GM06990 (cell line): ENCODE measurements at regions not wholly inside any gene's neighbourhood (a gene's known extent, or its start where the extent isn't known, plus 50 kb on each side); places are given as distances from the start of the nearest gene placed in this dataset.
A peak's percentile ranks its signal among the peaks of the same experiment; 100 is the strongest.

Experiments used
- DNase-seq: peaks from one replicate; pipeline ENCODE4 v3.0.0-alpha.2; 2011; ENCODE audit not compliant: insufficient read length; ENCODE audit errors: extremely low read depth
- H3K27me3 ChIP-seq: replicated peaks from 2 replicates; pipeline ENCODE4 v1.6.0; 2011; ENCODE audit warnings: low read length; ENCODE audit not compliant: control insufficient read depth, insufficient read depth
- H3K36me3 ChIP-seq: 2 replicates; pipeline ENCODE4 v1.5.1; 2011; ENCODE audit warnings: low read length; ENCODE audit not compliant: control insufficient read depth, insufficient read depth
- H3K4me3 ChIP-seq: replicated peaks from 2 replicates; pipeline ENCODE4 v1.5.1; 2011; ENCODE audit warnings: low read depth, mild to moderate bottlenecking, control low read depth, low read length
- CTCF ChIP-seq: IDR thresholded peaks from 2 replicates; pipeline ENCODE4 v1.5.1; 2011; ENCODE audit warnings: low read length, control low read depth, mild to moderate bottlenecking, inconsistent platforms; ENCODE audit not compliant: insufficient read depth, poor library complexity, severe bottlenecking

- H3K27me3 ChIP-seq = no peaks in the 10 kb centered on the region
- DNase-seq = no peak
Observed at GRCh38 chr11:69240332-69241074, 53.5 kb upstream of the MYEOV start.

DNA sequence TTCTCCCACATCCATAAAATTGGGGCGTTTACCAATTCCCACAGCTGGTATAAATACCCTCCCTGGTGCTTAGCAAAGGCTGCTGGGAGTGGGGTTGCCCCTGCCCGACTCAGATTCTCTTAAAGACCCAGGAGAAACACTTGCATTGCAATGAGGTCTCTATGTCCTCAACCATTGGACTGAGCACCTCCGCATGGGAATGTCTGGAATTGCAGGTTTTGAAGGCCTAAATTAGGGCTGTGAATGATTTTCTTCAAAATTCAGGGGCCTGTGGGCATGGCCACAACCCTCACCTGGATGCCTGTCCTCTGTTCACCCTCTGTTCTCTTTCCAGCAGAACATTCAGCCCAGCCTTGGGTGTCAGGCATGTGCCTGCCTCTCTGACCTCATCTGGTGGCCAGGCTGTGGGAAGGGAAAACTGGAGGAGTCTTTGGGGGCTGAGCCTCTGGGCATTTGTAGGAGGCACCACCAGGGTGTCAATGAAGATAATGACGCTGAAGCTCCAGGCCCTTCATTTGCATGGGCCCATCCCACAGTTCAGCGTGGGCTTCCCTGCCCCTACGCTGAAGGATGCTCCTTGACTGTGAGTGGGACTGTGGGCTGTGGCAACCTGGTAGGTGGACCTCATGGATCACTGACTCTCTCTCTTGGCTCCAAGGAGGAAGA is 52.7 kb upstream of the MYEOV start:
- DNase-seq = no peak
- Histone ChIP-seq H3K36me3 (no peaks in the 10 kb centered on the region), H3K27me3 (no peaks in the 10 kb centered on the region), H3K4me3 (no peak overlapping the region)
- no peak for TF ChIP-seq CTCF

More at GRCh38 chr11:69240332-69241074, 53.5 kb upstream of the MYEOV start:
- TF ChIP-seq CTCF = peak; percentile 53
- no peaks in the 10 kb centered on the region for H3K36me3 ChIP-seq
- H3K4me3 ChIP-seq = no peak overlapping the region

- Histone ChIP-seq H3K27me3 (no peaks in the 10 kb centered on the region), H3K4me3 (no peak overlapping the region), H3K36me3 (no peaks in the 10 kb centered on the region)
- TF ChIP-seq CTCF = no peak
- DNase-seq = no peak
Observed at GRCh38 chr11:69241844-69242243, 52.1 kb upstream of the MYEOV start.

DNA sequence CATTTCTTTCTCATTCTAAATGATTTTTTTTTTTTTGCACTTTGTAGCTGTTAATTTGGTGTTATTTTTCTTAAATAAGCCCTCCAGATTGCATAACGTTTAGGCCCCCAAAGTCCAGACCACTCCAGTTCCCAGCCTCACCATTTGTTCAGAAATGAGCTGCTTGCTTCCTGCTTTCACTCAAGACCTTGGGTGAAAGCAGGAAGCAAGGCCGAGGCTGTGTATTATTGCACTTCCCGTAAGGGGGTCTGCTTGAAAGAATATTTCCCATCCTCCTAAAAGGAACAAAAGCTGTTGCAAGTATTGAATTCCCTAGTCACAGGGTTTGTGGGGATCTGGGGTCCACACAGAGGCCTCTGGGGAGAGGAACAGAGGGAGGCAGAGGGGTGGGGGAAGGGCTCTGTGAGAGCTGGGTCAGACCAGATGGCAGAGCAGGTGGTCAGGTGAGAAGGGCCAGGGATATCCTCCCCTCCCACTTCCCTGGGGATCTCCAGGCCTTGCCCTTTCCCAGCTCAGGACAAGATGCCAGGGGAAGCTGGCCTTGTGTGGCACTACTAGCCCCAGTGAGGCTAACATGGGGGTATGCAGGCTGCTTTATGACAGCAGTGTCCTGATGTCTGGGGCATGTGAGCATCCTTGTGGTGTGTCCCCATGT is 51.6 kb upstream of the MYEOV start:
- Histone ChIP-seq H3K4me3 (no peak overlapping the region), H3K27me3 (no peaks in the 10 kb centered on the region), H3K36me3 (no peaks in the 10 kb centered on the region)
- no peak for DNase-seq
- no peak for TF ChIP-seq CTCF

DNA sequence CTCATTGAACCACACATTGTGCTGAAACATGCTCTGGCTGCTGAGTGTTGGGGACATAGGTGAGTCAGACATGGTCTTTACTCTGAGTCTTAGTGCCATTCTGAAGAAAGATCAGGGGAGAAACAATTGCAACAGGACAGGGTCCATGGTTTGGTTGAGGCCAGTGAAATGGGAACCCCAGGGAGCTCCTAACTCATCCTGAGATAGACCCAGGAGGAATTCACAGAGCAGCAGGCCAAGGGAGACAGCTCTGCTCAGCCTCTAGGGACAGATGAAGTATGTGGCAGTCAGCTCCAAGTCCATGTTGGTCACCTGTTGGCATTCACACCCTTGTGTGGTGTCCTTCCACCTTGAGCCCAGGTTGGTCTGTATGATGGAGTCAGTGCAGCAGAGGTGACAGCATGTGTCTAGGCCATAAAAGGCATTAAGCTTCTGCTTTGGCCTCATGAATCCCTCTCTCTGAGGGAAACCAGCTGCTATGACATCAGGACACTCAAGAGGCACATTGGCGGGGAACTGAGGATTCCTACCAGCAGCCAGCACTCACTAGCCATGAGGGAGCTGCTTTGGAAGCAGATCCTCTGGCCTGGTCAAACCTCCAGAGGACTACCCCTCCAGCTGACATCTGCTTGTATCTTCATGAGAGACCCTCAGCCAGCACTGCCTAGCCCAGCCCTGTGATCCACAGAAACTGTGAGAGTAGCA is 50.3 kb upstream of the MYEOV start:
- Histone ChIP-seq H3K4me3 (no peak overlapping the region), H3K27me3 (no peaks in the 10 kb centered on the region), H3K36me3 (no peaks in the 10 kb centered on the region)
- no peak for TF ChIP-seq CTCF
- no peak for DNase-seq
